MM.1S (cell line): ENCODE measurements at regions not wholly inside any gene's neighbourhood (a gene's known extent, or its start where the extent isn't known, plus 50 kb on each side); places are given as distances from the start of the nearest gene placed in this dataset.

ENCODE experiments used
- DNase-seq: peaks from one replicate; pipeline ENCODE4 v3.0.0-alpha.2; 2015
- H2AFZ ChIP-seq: fragments of 300-600 bp; sonication (generic); 2 replicates; pipeline ENCODE4 v1.6.0; 2016; ENCODE audit warnings: antibody characterized with exemption, low read length
- H3F3A ChIP-seq: fragments of 300-600 bp; sonication (generic); 2 replicates; pipeline ENCODE4 v1.6.1; 2016; ENCODE audit warnings: mild to moderate bottlenecking, antibody characterized with exemption, low read length, moderate library complexity, mixed read lengths; ENCODE audit not compliant: insufficient read depth
- H3K27ac ChIP-seq: fragments of 300-600 bp; sonication (generic); 2 replicates; pipeline ENCODE4 v1.5.1; 2016; ENCODE audit warnings: mild to moderate bottlenecking, low read length
- H3K27me3 ChIP-seq: fragments of 300-600 bp; sonication (generic); replicated peaks from 2 replicates; pipeline ENCODE4 v1.6.0; 2016; ENCODE audit warnings: low read length; ENCODE audit not compliant: insufficient read depth
- H3K36me3 ChIP-seq: fragments of 300-600 bp; sonication (generic); replicated peaks from 2 replicates; pipeline ENCODE4 v1.6.1; 2016; ENCODE audit warnings: mild to moderate bottlenecking, low read length, mixed read lengths; ENCODE audit not compliant: insufficient read depth
- H3K4me1 ChIP-seq: fragments of 300-600 bp; sonication (generic); 2 replicates; pipeline ENCODE4 v1.6.1; 2016; ENCODE audit warnings: low read length, mixed read lengths
- H3K4me2 ChIP-seq: fragments of 300-600 bp; sonication (generic); 2 replicates; pipeline ENCODE4 v1.6.0; 2016; ENCODE audit warnings: low read depth, low read length
- H3K4me3 ChIP-seq: fragments of 300-600 bp; sonication (generic); 2 replicates; pipeline ENCODE4 v1.5.1; 2016; ENCODE audit warnings: low read length, mixed read lengths
- H3K79me2 ChIP-seq: fragments of 300-600 bp; sonication (generic); 2 replicates; pipeline ENCODE4 v1.6.1; 2016; ENCODE audit warnings: mixed run types, low read length, mixed read lengths
- H3K9ac ChIP-seq: fragments of 300-600 bp; sonication (generic); 2 replicates; pipeline ENCODE4 v1.6.1; 2016; ENCODE audit warnings: low read length, mixed read lengths
- H3K9me2 ChIP-seq: fragments of 300-600 bp; sonication (generic); replicated peaks from 2 replicates; pipeline ENCODE4 v1.6.1; 2016; ENCODE audit warnings: mild to moderate bottlenecking, low read length, mixed read lengths; ENCODE audit not compliant: insufficient read depth
- H3K9me3 ChIP-seq: fragments of 300-600 bp; sonication (generic); replicated peaks from 2 replicates; pipeline ENCODE4 v1.6.1; 2016; ENCODE audit warnings: mild to moderate bottlenecking, low read length, mixed read lengths; ENCODE audit not compliant: insufficient read depth
- H4K20me1 ChIP-seq: fragments of 300-600 bp; sonication (generic); 2 replicates; pipeline ENCODE4 v1.6.1; 2016; ENCODE audit warnings: mild to moderate bottlenecking, low read length, moderate library complexity, mixed read lengths; ENCODE audit not compliant: insufficient read depth
- EZH2 ChIP-seq: fragments of 300-600 bp; sonication (generic); optimal IDR thresholded peaks from 2 replicates; pipeline ENCODE3; 2017; ENCODE audit warnings: low read depth, mild to moderate bottlenecking, antibody characterized with exemption, low read length, mixed read lengths
- EZH2phosphoT487 ChIP-seq: fragments of 300-600 bp; sonication (generic); IDR thresholded peaks from 2 replicates; pipeline ENCODE4 v1.6.1; 2018; ENCODE audit warnings: antibody characterized with exemption, low read length
- TF ChIP-seq, protein P1 (sequence below): fragments of 300-600 bp; sonication (generic); IDR thresholded peaks from 2 replicates; pipeline ENCODE4 v1.5.1; 2016; ENCODE audit warnings: antibody characterized with exemption, low read length, mixed read lengths

DNA sequence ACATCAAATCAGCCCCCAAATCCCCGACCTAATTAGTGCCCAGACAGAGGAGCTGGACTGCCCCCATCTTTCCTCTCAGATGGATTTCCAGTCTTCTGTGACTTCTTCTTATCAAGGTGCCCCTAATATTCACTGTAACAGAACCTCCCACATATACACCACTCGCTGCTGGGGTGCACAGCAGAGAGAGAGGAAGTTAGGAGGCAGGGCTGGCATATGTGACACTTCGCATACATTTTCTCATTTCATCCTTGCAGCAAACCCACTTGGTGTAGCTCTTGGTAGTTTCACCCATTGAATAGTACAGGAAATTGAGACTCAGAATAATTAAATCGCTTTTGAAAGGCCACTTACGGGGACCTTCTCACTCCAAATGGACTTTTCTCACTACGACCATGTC, 56.5 kb upstream of the CCND2 start:
- Histone ChIP-seq H3K27me3 (no peaks in the 10 kb centered on the region), H3K4me1 (0 out of 2 replicates have a peak, but pooled peaks cover 8% of the 10 kb centered on the region)
- DNase-seq = no peak

DNA sequence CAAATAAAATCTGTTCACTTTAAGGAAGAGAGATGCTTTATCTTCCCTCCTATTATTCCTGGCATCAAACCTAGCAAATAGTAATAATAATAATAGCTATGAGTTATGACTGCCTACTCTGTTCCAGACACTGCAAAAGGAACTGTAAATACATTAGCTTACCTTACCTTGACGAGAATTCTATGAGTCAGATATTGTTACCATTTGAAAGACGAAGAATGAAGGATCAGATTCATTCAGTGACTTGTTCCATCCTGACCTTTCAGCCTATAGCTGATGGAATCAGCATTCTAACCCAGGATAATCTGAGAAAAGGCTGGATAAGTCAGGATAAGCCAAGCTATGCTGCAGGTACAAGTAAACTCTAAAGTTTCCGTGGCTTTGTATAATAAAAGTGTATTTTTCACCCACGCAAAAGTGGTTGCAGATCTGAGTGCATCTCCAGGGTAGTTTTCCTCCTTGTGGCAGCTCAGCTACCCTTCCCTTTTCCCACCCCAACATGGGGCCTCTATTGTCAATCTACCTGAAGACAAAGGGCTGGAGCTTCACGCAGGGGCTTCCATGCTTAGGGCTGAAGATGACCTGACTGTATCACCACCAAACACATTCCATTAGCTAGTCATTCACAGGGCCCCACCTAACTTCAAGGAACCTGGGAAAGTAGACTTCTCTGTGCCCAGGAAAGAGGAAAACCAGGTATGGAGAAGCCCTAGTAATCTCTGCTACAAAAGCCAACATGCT, 57.2 kb upstream of the CCND2 start:
- Histone ChIP-seq H3K4me1 (0 out of 2 replicates have a peak, but pooled peaks cover 8% of the 10 kb centered on the region), H3K9me2 (no peaks in the 10 kb centered on the region), H2AFZ (peak overlapping the region; percentile 64; the same call in 1 of the 2 replicates), H3K27me3 (no peaks in the 10 kb centered on the region), H4K20me1 (no peaks in the 10 kb centered on the region), H3K9me3 (no peaks in the 10 kb centered on the region), H3K79me2 (no peaks in the 10 kb centered on the region), H3K36me3 (no peaks in the 10 kb centered on the region), H3K4me3 (no peak overlapping the region), H3F3A (no peaks in the 10 kb centered on the region), H3K9ac (no peak overlapping the region), H3K27ac (no peak overlapping the region), H3K4me2 (no peak overlapping the region)
- DNase-seq = no peak
- TF ChIP-seq EZH2 = no peak
- TF ChIP-seq, protein P1, sequence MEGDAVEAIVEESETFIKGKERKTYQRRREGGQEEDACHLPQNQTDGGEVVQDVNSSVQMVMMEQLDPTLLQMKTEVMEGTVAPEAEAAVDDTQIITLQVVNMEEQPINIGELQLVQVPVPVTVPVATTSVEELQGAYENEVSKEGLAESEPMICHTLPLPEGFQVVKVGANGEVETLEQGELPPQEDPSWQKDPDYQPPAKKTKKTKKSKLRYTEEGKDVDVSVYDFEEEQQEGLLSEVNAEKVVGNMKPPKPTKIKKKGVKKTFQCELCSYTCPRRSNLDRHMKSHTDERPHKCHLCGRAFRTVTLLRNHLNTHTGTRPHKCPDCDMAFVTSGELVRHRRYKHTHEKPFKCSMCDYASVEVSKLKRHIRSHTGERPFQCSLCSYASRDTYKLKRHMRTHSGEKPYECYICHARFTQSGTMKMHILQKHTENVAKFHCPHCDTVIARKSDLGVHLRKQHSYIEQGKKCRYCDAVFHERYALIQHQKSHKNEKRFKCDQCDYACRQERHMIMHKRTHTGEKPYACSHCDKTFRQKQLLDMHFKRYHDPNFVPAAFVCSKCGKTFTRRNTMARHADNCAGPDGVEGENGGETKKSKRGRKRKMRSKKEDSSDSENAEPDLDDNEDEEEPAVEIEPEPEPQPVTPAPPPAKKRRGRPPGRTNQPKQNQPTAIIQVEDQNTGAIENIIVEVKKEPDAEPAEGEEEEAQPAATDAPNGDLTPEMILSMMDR = no peak
- no peak for TF ChIP-seq EZH2phosphoT487

More for the DNA sequence above, 56.5 kb upstream of the CCND2 start:
- TF ChIP-seq, protein P1 = no peak
- TF ChIP-seq EZH2phosphoT487 = no peak
- TF ChIP-seq EZH2 = no peak
- Histone ChIP-seq H3K79me2 (no peaks in the 10 kb centered on the region), H3K9ac (no peak overlapping the region), H3K9me2 (no peaks in the 10 kb centered on the region), H3F3A (no peaks in the 10 kb centered on the region), H2AFZ (no peak overlapping the region), H3K27ac (no peak overlapping the region), H3K9me3 (no peaks in the 10 kb centered on the region), H3K36me3 (no peaks in the 10 kb centered on the region), H3K4me3 (no peak overlapping the region), H4K20me1 (no peaks in the 10 kb centered on the region), H3K4me2 (no peak overlapping the region)

DNA sequence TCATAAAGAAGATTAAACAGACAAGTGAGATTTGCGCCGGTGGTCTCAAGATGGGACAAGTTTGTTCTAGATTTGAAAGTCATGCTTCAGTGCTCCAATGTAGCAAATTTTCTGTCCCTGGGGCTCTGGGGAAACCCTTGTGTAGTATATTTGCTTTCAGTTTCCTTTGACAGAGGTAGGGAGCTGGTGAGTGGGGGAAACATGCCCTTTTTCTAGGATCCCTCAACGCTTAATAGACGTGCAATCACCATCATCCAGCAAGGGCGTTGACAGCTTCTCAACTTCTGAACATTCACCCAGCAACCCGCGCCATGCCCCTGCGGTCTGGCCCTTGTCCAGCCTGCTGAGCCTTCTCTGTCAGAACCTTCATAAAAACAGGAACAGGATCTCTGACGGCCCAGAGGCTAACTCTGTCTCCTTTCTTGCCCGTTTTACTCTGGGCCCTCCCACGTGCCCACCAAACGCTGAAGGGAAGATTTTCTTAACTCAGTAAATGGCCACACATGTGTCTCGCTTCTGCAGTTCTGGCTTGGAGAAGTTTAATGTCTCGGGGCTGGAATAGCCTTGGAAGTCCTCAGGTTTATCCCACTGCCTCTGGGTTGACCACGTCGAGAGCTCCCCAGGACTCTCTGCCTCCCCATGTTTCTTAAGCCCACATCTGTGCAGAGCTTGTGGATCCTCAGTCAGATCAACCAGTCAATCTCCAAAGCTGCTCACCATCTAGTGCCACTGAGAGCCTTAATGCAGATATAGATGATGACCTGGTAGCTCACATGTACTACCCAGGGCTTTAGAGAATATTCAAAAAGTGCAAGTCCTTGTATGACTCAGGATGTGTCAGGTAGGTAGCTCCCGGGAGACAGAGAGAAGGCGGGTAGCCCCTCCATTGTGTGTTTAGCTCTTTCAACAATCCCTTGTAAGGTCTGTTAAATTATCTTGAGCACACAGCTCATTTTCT, 58.1 kb upstream of the CCND2 start:
- H3K9ac ChIP-seq = no peak overlapping the region; the same call in 1 of the 2 replicates
- H3K36me3 ChIP-seq = no peaks in the 10 kb centered on the region
- H3K9me2 ChIP-seq = no peaks in the 10 kb centered on the region
- H2AFZ ChIP-seq = peak overlapping the region; percentile 64
- peak; percentile 47 for DNase-seq
- peak overlapping the region; percentile 51 for H3K4me2 ChIP-seq
- no peaks in the 10 kb centered on the region for H3K79me2 ChIP-seq
- no peaks in the 10 kb centered on the region for H3F3A ChIP-seq
- H3K27ac ChIP-seq = no peak overlapping the region
- H3K27me3 ChIP-seq = no peaks in the 10 kb centered on the region
- TF ChIP-seq EZH2 = no peak
- TF ChIP-seq, protein P1 = no peak
- no peak for TF ChIP-seq EZH2phosphoT487
- H3K9me3 ChIP-seq = no peaks in the 10 kb centered on the region
- no peaks in the 10 kb centered on the region for H4K20me1 ChIP-seq
- peak overlapping the region; percentile 30; the same call in 1 of the 2 replicates for H3K4me3 ChIP-seq
- 0 out of 2 replicates have a peak, but pooled peaks cover 8% of the 10 kb centered on the region for H3K4me1 ChIP-seq
